PC-9 (cell line): ENCODE measurements at regions not wholly inside any gene's neighbourhood (a gene's known extent, or its start where the extent isn't known, plus 50 kb on each side); places are given as distances from the start of the nearest gene placed in this dataset.

Experiments
- BruUV-seq: library from RNA; stranded (reverse); fragments of 400-500 nt; replicated peaks from 2 replicates; lab custom pipeline; 2021; lab: Mats Ljungman, UMichigan
- CTCF ChIA-PET: fragments of 300-600 bp; sonication (Branson Sonifier 250); formaldehyde crosslinking; loops from one replicate; lab custom pipeline; 2022; ENCODE audit warnings: antibody characterized with exemption; lab: Charles Lee
- POLR2A ChIA-PET: fragments of 300-600 bp; sonication (Branson Sonifier 250); formaldehyde crosslinking; loops from one replicate; lab custom pipeline; 2022; ENCODE audit warnings: antibody characterized with exemption; ENCODE audit not compliant: unreplicated experiment; lab: Charles Lee
- DNase-seq, 2 experiments: peaks; one replicate each; pipeline versions ENCODE4 v3.0.0 to v3.0.0-alpha.2; 2015 to 2022; ENCODE audit warnings: mixed read lengths in 1 of 2
- H2AFZ ChIP-seq: fragments of 200-600 bp; sonication (generic); 2 replicates; pipeline ENCODE4 v1.8.1; 2017; ENCODE audit warnings: antibody characterized with exemption
- H3F3A ChIP-seq: fragments of 200-600 bp; sonication (generic); 2 replicates; pipeline ENCODE4 v1.8.1; 2017; ENCODE audit warnings: antibody characterized with exemption, mild to moderate bottlenecking, low read depth; ENCODE audit not compliant: insufficient read depth
- H3K27ac ChIP-seq: fragments of 200-600 bp; sonication (generic); 2 replicates; pipeline ENCODE4 v1.6.1; 2016; ENCODE audit warnings: mixed run types
- H3K27me3 ChIP-seq: fragments of 200-600 bp; sonication (generic); 2 replicates; pipeline ENCODE4 v1.6.1; 2016; ENCODE audit warnings: low read depth, mixed run types; ENCODE audit not compliant: insufficient read depth
- H3K36me3 ChIP-seq: fragments of 200-600 bp; sonication (generic); 2 replicates; pipeline ENCODE4 v1.6.1; 2016; ENCODE audit warnings: low read depth, mixed run types
- H3K4me1 ChIP-seq: fragments of 200-600 bp; sonication (generic); replicated peaks from 2 replicates; pipeline ENCODE4 v1.6.1; 2016; ENCODE audit warnings: mixed run types; ENCODE audit not compliant: insufficient read depth
- H3K4me2 ChIP-seq: fragments of 200-600 bp; sonication (generic); 2 replicates; pipeline ENCODE4 v1.6.1; 2017; ENCODE audit warnings: mixed run types
- H3K4me3 ChIP-seq: fragments of 200-600 bp; sonication (generic); 2 replicates; pipeline ENCODE4 v1.6.1; 2016; ENCODE audit warnings: mixed run types
- H3K79me2 ChIP-seq: fragments of 200-600 bp; sonication (generic); 2 replicates; pipeline ENCODE4 v1.6.1; 2017; ENCODE audit warnings: low read depth, mixed run types
- H3K9me2 ChIP-seq: fragments of 200-600 bp; sonication (generic); 2 replicates; pipeline ENCODE4 v1.8.1; 2017; ENCODE audit warnings: mild to moderate bottlenecking; ENCODE audit not compliant: insufficient read depth
- H3K9me3 ChIP-seq: fragments of 200-600 bp; sonication (generic); 2 replicates; pipeline ENCODE4 v1.8.1; 2016; ENCODE audit warnings: low read depth; ENCODE audit not compliant: insufficient read depth
- H4K20me1 ChIP-seq: fragments of 200-600 bp; sonication (generic); 2 replicates; pipeline ENCODE4 v1.8.1; 2017; ENCODE audit not compliant: insufficient read depth
- EZH2 ChIP-seq: fragments of 200-600 bp; sonication (generic); IDR thresholded peaks from 2 replicates; pipeline ENCODE4 v1.8.0; 2017; ENCODE audit warnings: antibody characterized with exemption, low read depth
- intact Hi-C: fragments of 100-400 bp; cut with micrococcal nuclease; formaldehyde crosslinking; loops from one replicate; pipeline ENCODE4 v1.10.0; 2022; ENCODE audit not compliant: unreplicated experiment
- TF ChIP-seq, protein P1 (sequence below): fragments of 200-600 bp; sonication (generic); conservative IDR thresholded peaks from 2 replicates; pipeline ENCODE4 v1.6.1; 2017; ENCODE audit warnings: mixed run types, antibody characterized with exemption, mild to moderate bottlenecking, moderate library complexity

DNA sequence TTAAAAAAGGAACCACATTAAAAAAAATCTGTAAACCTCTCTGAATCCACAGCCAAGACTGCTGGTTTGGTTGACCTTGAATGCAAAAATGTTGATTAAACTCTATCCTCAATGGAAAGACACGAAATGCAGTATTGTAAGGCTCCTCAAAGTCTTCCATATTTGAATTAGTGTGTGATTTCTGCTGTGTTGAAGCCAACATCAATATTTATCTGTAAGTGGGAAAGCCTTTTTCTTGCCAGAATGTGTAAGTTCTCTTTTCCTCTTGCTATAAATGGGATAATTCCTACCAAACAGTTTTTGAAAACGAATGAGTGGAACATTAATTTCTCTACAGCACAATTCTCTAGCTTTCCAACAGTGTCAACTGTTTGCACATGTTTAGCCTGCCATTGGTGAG lies 422.1 kb upstream of the TNC start:
- TF ChIP-seq, protein P1, sequence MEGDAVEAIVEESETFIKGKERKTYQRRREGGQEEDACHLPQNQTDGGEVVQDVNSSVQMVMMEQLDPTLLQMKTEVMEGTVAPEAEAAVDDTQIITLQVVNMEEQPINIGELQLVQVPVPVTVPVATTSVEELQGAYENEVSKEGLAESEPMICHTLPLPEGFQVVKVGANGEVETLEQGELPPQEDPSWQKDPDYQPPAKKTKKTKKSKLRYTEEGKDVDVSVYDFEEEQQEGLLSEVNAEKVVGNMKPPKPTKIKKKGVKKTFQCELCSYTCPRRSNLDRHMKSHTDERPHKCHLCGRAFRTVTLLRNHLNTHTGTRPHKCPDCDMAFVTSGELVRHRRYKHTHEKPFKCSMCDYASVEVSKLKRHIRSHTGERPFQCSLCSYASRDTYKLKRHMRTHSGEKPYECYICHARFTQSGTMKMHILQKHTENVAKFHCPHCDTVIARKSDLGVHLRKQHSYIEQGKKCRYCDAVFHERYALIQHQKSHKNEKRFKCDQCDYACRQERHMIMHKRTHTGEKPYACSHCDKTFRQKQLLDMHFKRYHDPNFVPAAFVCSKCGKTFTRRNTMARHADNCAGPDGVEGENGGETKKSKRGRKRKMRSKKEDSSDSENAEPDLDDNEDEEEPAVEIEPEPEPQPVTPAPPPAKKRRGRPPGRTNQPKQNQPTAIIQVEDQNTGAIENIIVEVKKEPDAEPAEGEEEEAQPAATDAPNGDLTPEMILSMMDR, result no peak
- TF ChIP-seq EZH2, result no peak
- Histone ChIP-seq H3K79me2 (no peaks in the 10 kb centered on the region), H3K27me3 (no peaks in the 10 kb centered on the region), H3K27ac (no peak overlapping the region), H3F3A (no peaks in the 10 kb centered on the region), H3K9me3 (no peaks in the 10 kb centered on the region), H4K20me1 (no peaks in the 10 kb centered on the region), H3K9me2 (no peaks in the 10 kb centered on the region), H3K36me3 (no peaks in the 10 kb centered on the region), H3K4me2 (no peak overlapping the region), H3K4me1 (no peaks in the 10 kb centered on the region), H2AFZ (no peak overlapping the region), H3K4me3 (no peak overlapping the region)
- POLR2A ChIA-PET, result no interaction called here
- intact Hi-C loops, result no loop called here
- no peak for DNase-seq
- BruUV-seq, result no TSS peak
- CTCF ChIA-PET, result no interaction called here

DNA sequence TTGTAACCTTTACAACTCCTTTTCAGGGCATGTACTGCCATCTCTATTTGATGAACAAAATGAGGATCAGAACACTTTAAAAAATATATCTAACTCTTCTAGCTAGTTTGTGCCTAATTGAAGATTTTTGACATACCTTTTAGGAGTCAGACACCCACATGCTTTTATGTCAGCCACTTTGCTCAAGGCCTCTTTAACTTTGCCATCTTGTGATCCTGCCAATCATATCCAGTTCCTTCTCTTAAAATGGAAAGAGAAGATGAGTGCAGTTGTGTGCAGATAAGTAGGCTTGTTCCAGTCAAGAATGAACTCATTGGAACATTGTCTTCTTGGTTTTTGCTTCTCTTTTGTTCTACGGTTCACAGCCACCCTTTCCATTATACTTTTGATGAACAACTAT lies 425.6 kb upstream of the TNC start:
- no peak for TF ChIP-seq EZH2
- TF ChIP-seq, protein P1, result no peak
- intact Hi-C loops, result no loop called here
- Histone ChIP-seq H3K36me3 (no peaks in the 10 kb centered on the region), H3K9me3 (no peaks in the 10 kb centered on the region), H3K27ac (no peak overlapping the region), H3K4me3 (no peak overlapping the region), H3K27me3 (no peaks in the 10 kb centered on the region), H3K9me2 (no peaks in the 10 kb centered on the region), H4K20me1 (no peaks in the 10 kb centered on the region), H3K4me2 (no peak overlapping the region), H2AFZ (no peak overlapping the region), H3K4me1 (no peaks in the 10 kb centered on the region), H3K79me2 (no peaks in the 10 kb centered on the region), H3F3A (no peaks in the 10 kb centered on the region)
- CTCF ChIA-PET, result interaction anchor here (0.7 kb wide), 1 partner anchor 855 kb away, joined by 6 read pairs; no protein-coding TSS in a partner anchor
- BruUV-seq, result no TSS peak
- POLR2A ChIA-PET, result no interaction called here
- no peak for DNase-seq

DNA sequence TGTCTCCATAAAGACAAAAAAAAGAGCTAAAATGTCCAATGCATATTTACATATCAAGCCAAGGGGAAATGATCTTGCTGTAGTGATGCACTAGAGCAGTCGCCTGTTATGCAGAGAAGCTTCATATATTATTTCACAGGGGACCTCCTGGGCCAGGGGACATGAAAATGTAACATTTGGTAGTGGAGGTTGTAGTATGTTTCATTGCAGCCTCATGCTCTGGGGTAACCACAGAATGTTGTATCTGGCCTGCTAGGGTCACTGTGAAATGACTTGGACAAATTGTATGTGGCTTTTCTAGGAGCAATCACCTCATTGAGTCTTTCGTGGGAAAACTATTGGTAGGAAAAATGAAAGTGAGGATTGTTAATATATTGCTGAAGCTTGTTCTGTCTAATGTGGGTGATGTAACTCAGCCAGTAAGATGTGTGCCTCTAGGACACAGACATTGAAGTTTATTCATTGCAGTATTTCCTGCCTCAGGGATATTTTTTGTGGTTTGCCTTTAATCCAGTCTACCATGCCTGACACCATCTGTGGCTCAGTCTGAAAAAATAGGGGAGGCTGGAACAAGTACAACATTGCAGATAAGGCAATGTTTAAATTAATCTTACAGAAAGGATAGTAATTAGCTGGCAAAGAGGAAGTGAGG lies 430.8 kb upstream of the TNC start:
- Histone ChIP-seq H3K4me1 (no peaks in the 10 kb centered on the region; the same call in 1 of the 2 replicates), H3K79me2 (no peaks in the 10 kb centered on the region), H3K27me3 (no peaks in the 10 kb centered on the region), H3F3A (no peaks in the 10 kb centered on the region), H3K9me3 (no peaks in the 10 kb centered on the region), H3K36me3 (no peaks in the 10 kb centered on the region), H3K4me2 (no peak overlapping the region), H3K9me2 (no peaks in the 10 kb centered on the region), H2AFZ (no peak overlapping the region), H3K27ac (no peak overlapping the region), H4K20me1 (no peaks in the 10 kb centered on the region), H3K4me3 (no peak overlapping the region)
- no peak for DNase-seq
- TF ChIP-seq EZH2, result no peak
- TF ChIP-seq, protein P1, result no peak
- CTCF ChIA-PET, result interaction anchor here (0.6 kb wide), 1 partner anchor 69 kb away, joined by 4 read pairs; no protein-coding TSS in a partner anchor
- BruUV-seq, result no TSS peak
- intact Hi-C loops, result no loop called here
- POLR2A ChIA-PET, result no interaction called here
